ENCODE measurements at regions not wholly inside any gene's neighbourhood (a gene's known extent, or its start where the extent isn't known, plus 50 kb on each side); places are given as distances from the start of the nearest gene placed in this dataset.

DNA sequence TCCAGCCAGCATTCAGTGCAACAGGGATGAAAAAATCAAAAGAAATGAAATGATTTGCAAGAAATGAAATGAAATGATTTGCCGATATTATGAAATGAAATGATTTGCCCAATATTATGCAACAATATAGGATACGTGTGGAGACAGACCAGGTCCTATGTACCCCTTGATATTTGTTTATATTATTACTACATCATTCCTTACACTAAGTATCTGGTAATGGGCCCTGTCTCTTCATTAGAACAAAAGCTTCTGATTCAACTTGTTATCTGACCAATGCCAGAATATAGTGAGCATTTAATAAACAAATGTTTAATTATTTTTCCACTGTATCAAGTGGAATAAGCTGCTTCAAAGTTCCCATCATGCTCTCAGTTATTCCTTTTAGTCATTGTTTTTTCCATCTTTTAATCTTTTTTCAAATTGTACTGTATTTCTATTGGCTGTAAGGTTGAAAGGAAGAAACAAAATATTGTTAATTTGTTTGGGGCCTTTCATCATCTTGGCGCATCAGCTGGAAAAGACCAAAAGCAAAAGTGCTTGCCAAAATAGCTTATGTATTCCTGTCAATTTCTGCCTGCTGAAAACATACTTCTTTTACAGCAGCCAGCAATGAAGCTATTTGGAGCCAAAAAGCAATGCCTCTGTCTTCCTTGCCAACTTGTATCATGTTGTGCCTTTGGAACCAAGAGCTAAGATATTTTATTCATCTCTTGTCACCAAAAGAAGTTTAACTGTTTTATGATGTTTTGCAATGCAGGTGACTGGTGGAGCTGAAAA, 2314.9 kb downstream of the LRRC4C start:
- no peak overlapping the region for H3K27ac ChIP-seq
- no peaks in the 10 kb centered on the region for H3K27me3 ChIP-seq
- no peaks in the 10 kb centered on the region for H3K36me3 ChIP-seq
- H3K9me3 ChIP-seq (ENCODE audit: low read depth), result no peaks in the 10 kb centered on the region
- no peak for DNase-seq (ENCODE audit: low read depth in 1 of 2, low spot score in 1 of 2)
- TF ChIP-seq, protein P1, sequence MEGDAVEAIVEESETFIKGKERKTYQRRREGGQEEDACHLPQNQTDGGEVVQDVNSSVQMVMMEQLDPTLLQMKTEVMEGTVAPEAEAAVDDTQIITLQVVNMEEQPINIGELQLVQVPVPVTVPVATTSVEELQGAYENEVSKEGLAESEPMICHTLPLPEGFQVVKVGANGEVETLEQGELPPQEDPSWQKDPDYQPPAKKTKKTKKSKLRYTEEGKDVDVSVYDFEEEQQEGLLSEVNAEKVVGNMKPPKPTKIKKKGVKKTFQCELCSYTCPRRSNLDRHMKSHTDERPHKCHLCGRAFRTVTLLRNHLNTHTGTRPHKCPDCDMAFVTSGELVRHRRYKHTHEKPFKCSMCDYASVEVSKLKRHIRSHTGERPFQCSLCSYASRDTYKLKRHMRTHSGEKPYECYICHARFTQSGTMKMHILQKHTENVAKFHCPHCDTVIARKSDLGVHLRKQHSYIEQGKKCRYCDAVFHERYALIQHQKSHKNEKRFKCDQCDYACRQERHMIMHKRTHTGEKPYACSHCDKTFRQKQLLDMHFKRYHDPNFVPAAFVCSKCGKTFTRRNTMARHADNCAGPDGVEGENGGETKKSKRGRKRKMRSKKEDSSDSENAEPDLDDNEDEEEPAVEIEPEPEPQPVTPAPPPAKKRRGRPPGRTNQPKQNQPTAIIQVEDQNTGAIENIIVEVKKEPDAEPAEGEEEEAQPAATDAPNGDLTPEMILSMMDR (IDR thresholded peaks at IDR 0.05; ENCODE audit: low read depth, low read length), result no peak
- H3K4me1 ChIP-seq (ENCODE audit: low read depth), result no peaks in the 10 kb centered on the region
- H3K4me3 ChIP-seq, result no peak overlapping the region

GRCh38 chr11:39139581-39139980, 2319.9 kb downstream of the LRRC4C start:
- H3K9me3 ChIP-seq (ENCODE audit: low read depth), result no peaks in the 10 kb centered on the region
- no peaks in the 10 kb centered on the region for H3K27me3 ChIP-seq
- H3K4me1 ChIP-seq (ENCODE audit: low read depth), result no peaks in the 10 kb centered on the region
- TF ChIP-seq, protein P1 (IDR thresholded peaks at IDR 0.05; ENCODE audit: low read depth, low read length), result no peak
- DNase-seq (ENCODE audit: low read depth in 1 of 2, low spot score in 1 of 2), result no peak
- H3K27ac ChIP-seq, result no peak overlapping the region
- H3K36me3 ChIP-seq, result no peaks in the 10 kb centered on the region
- H3K4me3 ChIP-seq, result no peak overlapping the region

GRCh38 chr11:39120890-39121289, 2338.6 kb downstream of the LRRC4C start:
- H3K27me3 ChIP-seq, result no peaks in the 10 kb centered on the region
- no peak overlapping the region for H3K27ac ChIP-seq
- no peak for DNase-seq (ENCODE audit: low read depth in 1 of 2, low spot score in 1 of 2)
- no peaks in the 10 kb centered on the region for H3K4me1 ChIP-seq (ENCODE audit: low read depth)
- TF ChIP-seq, protein P1 (IDR thresholded peaks at IDR 0.05; ENCODE audit: low read depth, low read length), result no peak
- no peaks in the 10 kb centered on the region for H3K36me3 ChIP-seq
- H3K9me3 ChIP-seq (ENCODE audit: low read depth), result no peaks in the 10 kb centered on the region
- H3K4me3 ChIP-seq, result no peak overlapping the region

GRCh38 chr11:39113606-39114005, 2345.8 kb downstream of the LRRC4C start:
- Histone ChIP-seq H3K9me3 (ENCODE audit: low read depth) (no peaks in the 10 kb centered on the region), H3K27me3 (no peaks in the 10 kb centered on the region), H3K4me3 (no peak overlapping the region), H3K27ac (no peak overlapping the region), H3K4me1 (ENCODE audit: low read depth) (no peaks in the 10 kb centered on the region), H3K36me3 (no peaks in the 10 kb centered on the region)
- DNase-seq (ENCODE audit: low read depth in 1 of 2, low spot score in 1 of 2), result no peak
- TF ChIP-seq, protein P1 (IDR thresholded peaks at IDR 0.05; ENCODE audit: low read depth, low read length), result no peak

DNA sequence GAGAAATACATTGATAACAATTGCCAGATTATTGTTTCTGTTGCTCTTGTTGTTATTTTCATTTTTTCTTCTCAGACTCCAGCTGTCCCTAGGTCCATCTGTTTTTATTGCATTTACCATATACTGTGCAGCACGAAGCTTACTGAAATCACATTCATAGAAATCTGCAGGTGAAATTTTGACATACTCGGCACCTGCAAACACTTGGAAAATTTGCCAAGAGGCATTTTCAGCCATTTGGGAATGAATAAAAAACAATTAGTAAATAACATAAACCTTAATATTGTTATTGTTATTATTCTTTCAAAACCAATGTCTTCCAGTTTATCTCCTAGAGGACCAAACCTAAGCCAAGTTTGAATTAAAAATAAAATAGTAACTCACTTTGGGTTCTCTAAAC, 2357.2 kb downstream of the LRRC4C start:
- DNase-seq (ENCODE audit: low read depth in 1 of 2, low spot score in 1 of 2), result no peak
- H3K27ac ChIP-seq, result no peak overlapping the region
- H3K36me3 ChIP-seq, result no peaks in the 10 kb centered on the region
- no peak overlapping the region for H3K4me3 ChIP-seq
- no peaks in the 10 kb centered on the region for H3K9me3 ChIP-seq (ENCODE audit: low read depth)
- TF ChIP-seq, protein P1 (IDR thresholded peaks at IDR 0.05; ENCODE audit: low read depth, low read length), result no peak
- no peaks in the 10 kb centered on the region for H3K27me3 ChIP-seq
- no peaks in the 10 kb centered on the region for H3K4me1 ChIP-seq (ENCODE audit: low read depth)
